ENCODE measurements at regions not wholly inside any gene's neighbourhood (a gene's known extent, or its start where the extent isn't known, plus 50 kb on each side); places are given as distances from the start of the nearest gene placed in this dataset.

- no peaks in the 10 kb centered on the region for H3K27me3 ChIP-seq (ENCODE audit: control insufficient read depth, insufficient read depth, low read length)
- FAIRE-seq (no peak), DNase-seq (ENCODE audit: low read depth) (no peak)
- TF ChIP-seq, protein P1, sequence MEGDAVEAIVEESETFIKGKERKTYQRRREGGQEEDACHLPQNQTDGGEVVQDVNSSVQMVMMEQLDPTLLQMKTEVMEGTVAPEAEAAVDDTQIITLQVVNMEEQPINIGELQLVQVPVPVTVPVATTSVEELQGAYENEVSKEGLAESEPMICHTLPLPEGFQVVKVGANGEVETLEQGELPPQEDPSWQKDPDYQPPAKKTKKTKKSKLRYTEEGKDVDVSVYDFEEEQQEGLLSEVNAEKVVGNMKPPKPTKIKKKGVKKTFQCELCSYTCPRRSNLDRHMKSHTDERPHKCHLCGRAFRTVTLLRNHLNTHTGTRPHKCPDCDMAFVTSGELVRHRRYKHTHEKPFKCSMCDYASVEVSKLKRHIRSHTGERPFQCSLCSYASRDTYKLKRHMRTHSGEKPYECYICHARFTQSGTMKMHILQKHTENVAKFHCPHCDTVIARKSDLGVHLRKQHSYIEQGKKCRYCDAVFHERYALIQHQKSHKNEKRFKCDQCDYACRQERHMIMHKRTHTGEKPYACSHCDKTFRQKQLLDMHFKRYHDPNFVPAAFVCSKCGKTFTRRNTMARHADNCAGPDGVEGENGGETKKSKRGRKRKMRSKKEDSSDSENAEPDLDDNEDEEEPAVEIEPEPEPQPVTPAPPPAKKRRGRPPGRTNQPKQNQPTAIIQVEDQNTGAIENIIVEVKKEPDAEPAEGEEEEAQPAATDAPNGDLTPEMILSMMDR (IDR thresholded peaks at IDR 0.05; ENCODE audit: insufficient read depth, low read length, severe bottlenecking), result no peak
- no peak overlapping the region for H3K4me3 ChIP-seq (ENCODE audit: low read depth, low read length)
- H3K36me3 ChIP-seq (ENCODE audit: control insufficient read depth, insufficient read depth, low read length), result no peaks in the 10 kb centered on the region
Measured at GRCh38 chr7:84844771-84845170, 342.1 kb downstream of the SEMA3D start.

DNA sequence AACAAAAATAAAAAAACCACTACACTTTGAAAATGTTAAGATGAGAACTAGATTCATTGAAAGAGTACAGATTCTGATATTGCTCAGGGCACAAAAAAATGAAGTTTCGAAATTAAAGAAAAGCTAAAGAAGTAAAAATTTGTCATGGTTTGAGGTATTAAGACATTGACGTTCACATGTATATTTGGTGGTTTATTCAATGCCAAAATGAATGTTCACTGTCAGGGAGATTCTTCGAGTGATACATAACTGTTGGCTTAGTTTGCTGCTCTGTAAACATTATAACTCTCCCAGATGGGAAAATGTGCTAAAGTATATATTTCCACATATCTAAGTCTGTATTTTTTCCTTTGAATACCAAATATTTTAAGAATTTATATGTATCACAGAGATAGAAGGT is 345.0 kb downstream of the SEMA3D start:
- Histone ChIP-seq H3K4me3 (ENCODE audit: low read depth, low read length) (no peak overlapping the region), H3K27me3 (ENCODE audit: control insufficient read depth, insufficient read depth, low read length) (no peaks in the 10 kb centered on the region), H3K36me3 (ENCODE audit: control insufficient read depth, insufficient read depth, low read length) (no peaks in the 10 kb centered on the region)
- FAIRE-seq, result no peak
- TF ChIP-seq, protein P1 (IDR thresholded peaks at IDR 0.05; ENCODE audit: insufficient read depth, low read length, severe bottlenecking), result no peak
- DNase-seq (ENCODE audit: low read depth), result no peak

GRCh38 chr7:84838857-84839256 is 348.0 kb downstream of the SEMA3D start:
- no peak for DNase-seq (ENCODE audit: low read depth)
- TF ChIP-seq, protein P1 (IDR thresholded peaks at IDR 0.05; ENCODE audit: insufficient read depth, low read length, severe bottlenecking), result no peak
- FAIRE-seq, result no peak
- Histone ChIP-seq H3K4me3 (ENCODE audit: low read depth, low read length) (no peak overlapping the region), H3K27me3 (ENCODE audit: control insufficient read depth, insufficient read depth, low read length) (no peaks in the 10 kb centered on the region), H3K36me3 (ENCODE audit: control insufficient read depth, insufficient read depth, low read length) (no peaks in the 10 kb centered on the region)

DNA sequence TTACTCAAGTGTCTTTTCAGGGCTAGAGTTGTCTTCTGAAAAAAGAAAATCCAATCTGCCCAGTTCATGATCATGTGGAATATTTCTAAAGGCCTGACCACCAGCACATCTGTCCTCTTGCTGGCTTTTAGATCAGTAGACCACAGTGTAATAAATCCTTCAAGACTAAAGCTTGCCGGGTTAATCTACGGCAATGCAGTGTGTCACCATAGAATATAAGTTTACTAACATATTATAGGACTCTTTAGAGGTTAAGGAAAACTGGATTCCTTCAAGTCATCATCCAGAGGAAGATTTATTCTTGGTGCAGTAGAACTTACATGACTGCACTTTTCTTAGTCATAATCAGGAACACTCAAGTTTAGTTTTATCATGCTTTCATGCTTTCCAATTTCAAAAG is 349.5 kb downstream of the SEMA3D start:
- no peak for FAIRE-seq
- Histone ChIP-seq H3K4me3 (ENCODE audit: low read depth, low read length) (no peak overlapping the region), H3K27me3 (ENCODE audit: control insufficient read depth, insufficient read depth, low read length) (no peaks in the 10 kb centered on the region), H3K36me3 (ENCODE audit: control insufficient read depth, insufficient read depth, low read length) (no peaks in the 10 kb centered on the region)
- TF ChIP-seq, protein P1 (IDR thresholded peaks at IDR 0.05; ENCODE audit: insufficient read depth, low read length, severe bottlenecking), result no peak
- no peak for DNase-seq (ENCODE audit: low read depth)

DNA sequence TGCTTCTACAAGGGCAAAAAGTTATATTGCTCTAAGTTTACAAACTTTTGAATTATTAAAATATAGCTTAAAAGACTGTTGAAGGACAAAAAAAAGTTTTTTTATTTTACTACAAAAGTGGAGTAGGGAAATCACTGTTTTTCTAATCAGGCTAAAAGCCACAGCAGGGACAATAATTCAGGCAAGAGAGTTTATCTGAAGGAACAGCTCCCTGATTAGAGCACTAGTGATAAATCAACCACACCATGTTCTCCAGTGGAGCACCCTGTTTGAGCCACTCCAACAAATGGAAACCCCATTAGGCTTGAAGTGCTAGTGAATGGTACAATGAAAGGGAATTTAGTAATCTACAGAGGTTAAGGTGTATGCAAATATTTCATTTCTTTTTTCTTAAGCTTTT is 357.1 kb downstream of the SEMA3D start:
- no peaks in the 10 kb centered on the region for H3K27me3 ChIP-seq (ENCODE audit: control insufficient read depth, insufficient read depth, low read length)
- FAIRE-seq (no peak), DNase-seq (ENCODE audit: low read depth) (no peak)
- no peak overlapping the region for H3K4me3 ChIP-seq (ENCODE audit: low read depth, low read length)
- TF ChIP-seq, protein P1 (IDR thresholded peaks at IDR 0.05; ENCODE audit: insufficient read depth, low read length, severe bottlenecking), result no peak
- H3K36me3 ChIP-seq (ENCODE audit: control insufficient read depth, insufficient read depth, low read length), result no peaks in the 10 kb centered on the region

GRCh38 chr7:84824057-84824651 is 362.7 kb downstream of the SEMA3D start:
- H3K36me3 ChIP-seq (ENCODE audit: control insufficient read depth, insufficient read depth, low read length), result no peaks in the 10 kb centered on the region
- FAIRE-seq, result no peak
- no peak overlapping the region for H3K4me3 ChIP-seq (ENCODE audit: low read depth, low read length)
- H3K27me3 ChIP-seq (ENCODE audit: control insufficient read depth, insufficient read depth, low read length), result no peaks in the 10 kb centered on the region
- TF ChIP-seq, protein P1 (IDR thresholded peaks at IDR 0.05; ENCODE audit: insufficient read depth, low read length, severe bottlenecking), result no peak
- no peak for DNase-seq (ENCODE audit: low read depth)

Data from bronchial epithelial cell (primary cell).